ENCODE measurements at regions not wholly inside any gene's neighbourhood (a gene's known extent, or its start where the extent isn't known, plus 50 kb on each side); places are given as distances from the start of the nearest gene placed in this dataset.

DNA sequence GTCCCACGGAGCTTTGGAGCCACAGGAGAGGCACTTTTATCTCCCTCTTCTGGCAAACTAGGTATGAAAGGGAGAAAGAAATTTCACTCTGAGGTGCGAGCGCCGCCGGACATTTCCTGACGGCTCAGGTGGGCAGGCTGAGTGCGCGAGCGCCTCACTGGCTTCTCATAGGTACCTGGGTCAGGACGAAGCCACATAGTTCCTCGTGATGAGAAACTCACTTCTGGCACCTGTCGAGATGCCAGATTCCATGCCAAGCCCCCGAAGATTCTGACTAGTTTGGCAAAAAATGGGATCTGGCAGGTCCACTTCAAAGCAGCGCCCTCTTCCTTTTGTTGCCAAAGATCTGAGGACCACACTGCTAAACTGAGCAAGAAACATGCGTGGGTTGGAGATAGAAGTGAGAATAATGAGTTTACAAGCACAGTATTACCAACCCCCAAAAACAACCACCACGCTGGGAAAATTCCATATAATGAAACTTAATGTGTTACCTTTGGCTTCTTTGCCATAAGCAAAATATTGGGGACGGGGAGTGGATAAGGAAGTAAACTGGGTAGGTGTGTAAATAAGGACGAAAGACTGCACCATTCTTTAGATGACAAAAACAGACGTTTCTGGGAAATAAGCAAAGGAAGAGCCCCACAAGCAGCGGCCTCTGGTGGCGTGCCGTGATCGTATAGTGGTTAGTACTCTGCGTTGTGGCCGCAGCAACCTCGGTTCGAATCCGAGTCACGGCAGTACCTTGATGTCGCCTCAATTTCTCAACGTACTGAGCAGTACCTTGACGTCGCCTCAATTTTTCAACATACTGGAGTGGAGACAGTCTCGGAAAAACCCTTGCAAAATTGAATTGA lies 89.8 kb upstream of the PRSS16 start:
- FAIRE-seq (no peak), ATAC-seq (peak; percentile 88 to 89), DNase-seq (ENCODE audit: low read depth in 1 of 2, low spot score in 1 of 2) (peak; percentile 52 to 87)
- TF ChIP-seq CBX2 (IDR thresholded peaks at IDR 0.05; ENCODE audit: borderline replicate concordance, low read depth) = no peak
- no peak for TF ChIP-seq GATA3 (IDR thresholded peaks at IDR 0.05; ENCODE audit: borderline replicate concordance)
- TF ChIP-seq, protein P1, sequence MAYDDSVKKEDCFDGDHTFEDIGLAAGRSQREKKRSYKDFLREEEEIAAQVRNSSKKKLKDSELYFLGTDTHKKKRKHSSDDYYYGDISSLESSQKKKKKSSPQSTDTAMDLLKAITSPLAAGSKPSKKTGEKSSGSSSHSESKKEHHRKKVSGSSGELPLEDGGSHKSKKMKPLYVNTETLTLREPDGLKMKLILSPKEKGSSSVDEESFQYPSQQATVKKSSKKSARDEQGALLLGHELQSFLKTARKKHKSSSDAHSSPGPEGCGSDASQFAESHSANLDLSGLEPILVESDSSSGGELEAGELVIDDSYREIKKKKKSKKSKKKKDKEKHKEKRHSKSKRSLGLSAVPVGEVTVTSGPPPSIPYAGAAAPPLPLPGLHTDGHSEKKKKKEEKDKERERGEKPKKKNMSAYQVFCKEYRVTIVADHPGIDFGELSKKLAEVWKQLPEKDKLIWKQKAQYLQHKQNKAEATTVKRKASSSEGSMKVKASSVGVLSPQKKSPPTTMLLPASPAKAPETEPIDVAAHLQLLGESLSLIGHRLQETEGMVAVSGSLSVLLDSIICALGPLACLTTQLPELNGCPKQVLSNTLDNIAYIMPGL (CRISPR knock-in tag; IDR thresholded peaks at IDR 0.05; ENCODE audit: borderline replicate concordance) = 0 out of 2 replicates have a peak, but pooled peaks have one; percentile 30
- TF ChIP-seq, protein P2, sequence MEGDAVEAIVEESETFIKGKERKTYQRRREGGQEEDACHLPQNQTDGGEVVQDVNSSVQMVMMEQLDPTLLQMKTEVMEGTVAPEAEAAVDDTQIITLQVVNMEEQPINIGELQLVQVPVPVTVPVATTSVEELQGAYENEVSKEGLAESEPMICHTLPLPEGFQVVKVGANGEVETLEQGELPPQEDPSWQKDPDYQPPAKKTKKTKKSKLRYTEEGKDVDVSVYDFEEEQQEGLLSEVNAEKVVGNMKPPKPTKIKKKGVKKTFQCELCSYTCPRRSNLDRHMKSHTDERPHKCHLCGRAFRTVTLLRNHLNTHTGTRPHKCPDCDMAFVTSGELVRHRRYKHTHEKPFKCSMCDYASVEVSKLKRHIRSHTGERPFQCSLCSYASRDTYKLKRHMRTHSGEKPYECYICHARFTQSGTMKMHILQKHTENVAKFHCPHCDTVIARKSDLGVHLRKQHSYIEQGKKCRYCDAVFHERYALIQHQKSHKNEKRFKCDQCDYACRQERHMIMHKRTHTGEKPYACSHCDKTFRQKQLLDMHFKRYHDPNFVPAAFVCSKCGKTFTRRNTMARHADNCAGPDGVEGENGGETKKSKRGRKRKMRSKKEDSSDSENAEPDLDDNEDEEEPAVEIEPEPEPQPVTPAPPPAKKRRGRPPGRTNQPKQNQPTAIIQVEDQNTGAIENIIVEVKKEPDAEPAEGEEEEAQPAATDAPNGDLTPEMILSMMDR (IDR thresholded peaks at IDR 0.05) = peak; percentile 28; the same call in 2 of the 3 replicates
- TF ChIP-seq RCOR1 (IDR thresholded peaks at IDR 0.05; ENCODE audit: low read depth, low read length) = no peak
- TF ChIP-seq KDM5A (IDR thresholded peaks at IDR 0.05) = no peak
- 0 out of 2 replicates have a peak, but pooled peaks have one; percentile 38 for TF ChIP-seq TP53 (CRISPR knock-in tag; IDR thresholded peaks at IDR 0.05)
- TF ChIP-seq SMC3 (IDR thresholded peaks at IDR 0.05) = 0 out of 3 replicates have a peak, but pooled peaks have one; percentile 15
- no peak for TF ChIP-seq CHD2 (IDR thresholded peaks at IDR 0.05; ENCODE audit: low read length, partially characterized antibody)
- TF ChIP-seq SREBF2 (IDR thresholded peaks at IDR 0.05) = peak; percentile 52
- WGBS (ENCODE audit: missing lambda C conversion rate) = 1% methylated on average over 24 of the region's 34 CpGs
- H3K9me3 ChIP-seq = no peaks in the 10 kb centered on the region
- H3K4me3 ChIP-seq = peak overlapping the region; percentile 66
- H3K4me2 ChIP-seq = peak overlapping the region; percentile 83
- CTCF ChIA-PET = interaction anchor here (0.6 to 5.4 kb wide), 6 partner anchors 7 to 1108 kb away, joined by 3 to 32 read pairs (median 5); a partner anchor contains a TSS
- H3K27ac ChIP-seq = peak overlapping the region; percentile 52 to 71; a peak in 5 of 6 replicates
- H3K4me1 ChIP-seq = peaks cover 3% of the 10 kb centered on the region; the same call in 1 of the 3 replicates
- POLR2A ChIA-PET = interaction anchor here (0.8 to 1.0 kb wide), 3 partner anchors 11 to 650 kb away, joined by 4 to 11 read pairs (median 4); a partner anchor contains a TSS

DNA sequence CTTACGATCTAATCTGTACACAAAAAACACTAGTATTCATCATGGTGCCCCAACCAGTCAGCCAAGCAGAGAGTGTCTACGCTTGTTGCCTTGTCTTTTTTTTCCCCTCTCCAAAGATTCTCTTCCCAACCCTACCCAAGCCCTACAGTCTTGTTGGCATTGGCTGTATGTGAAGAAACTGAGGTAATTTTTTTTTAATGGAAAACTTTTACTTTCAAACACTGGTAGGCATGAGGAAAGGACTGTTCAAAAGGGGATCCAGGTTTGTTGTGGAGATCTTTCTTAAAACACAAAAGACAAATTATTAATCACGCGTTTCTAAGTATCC lies 89.2 kb upstream of the PRSS16 start:
- ATAC-seq (no peak), FAIRE-seq (no peak), DNase-seq (ENCODE audit: low read depth in 1 of 2, low spot score in 1 of 2) (no peak)
- POLR2A ChIA-PET = no interaction called here
- 63% methylated on average over 4 of the region's 4 CpGs for WGBS (ENCODE audit: missing lambda C conversion rate)
- Histone ChIP-seq H3K27ac (no peak overlapping the region), H3K4me3 (peak overlapping the region; percentile 66; the same call in 1 of the 3 replicates), H3K4me1 (peaks cover 3% of the 10 kb centered on the region; the same call in 1 of the 3 replicates), H3K4me2 (peak overlapping the region; percentile 83), H3K9me3 (no peaks in the 10 kb centered on the region)
- CTCF ChIA-PET = interaction anchor here (1.2 to 5.4 kb wide), 3 partner anchors 7 to 30 kb away, joined by 3 to 32 read pairs (median 6); a partner anchor contains a TSS
- TF ChIP-seq CBX2 (IDR thresholded peaks at IDR 0.05; ENCODE audit: borderline replicate concordance, low read depth) = no peak
- peak; percentile 14; the same call in 1 of the 2 replicates for TF ChIP-seq GATA3 (IDR thresholded peaks at IDR 0.05; ENCODE audit: borderline replicate concordance)
- TF ChIP-seq PHF8 (IDR thresholded peaks at IDR 0.05; ENCODE audit: borderline replicate concordance, low read depth) = no peak
- no peak for TF ChIP-seq ZSCAN20 (CRISPR knock-in tag; IDR thresholded peaks at IDR 0.05)

DNA sequence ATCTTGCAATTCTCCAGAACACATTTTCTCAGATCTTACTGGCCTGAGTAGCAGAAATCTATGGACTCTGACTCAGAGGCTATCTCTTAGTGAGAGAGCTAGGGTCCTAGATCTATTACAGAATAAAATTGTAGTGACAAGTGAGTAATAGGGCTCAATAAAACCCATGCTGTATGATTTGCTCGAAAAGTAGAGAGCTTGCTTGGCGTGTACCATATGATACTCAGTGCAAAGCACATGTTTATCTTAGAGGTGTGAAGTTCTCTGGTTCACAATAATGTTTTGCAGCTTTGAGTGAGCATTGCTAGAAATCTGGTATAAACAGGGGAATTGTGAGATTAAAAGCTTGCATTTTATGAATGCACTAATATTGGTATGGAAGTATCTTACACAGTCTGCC lies 87.8 kb upstream of the PRSS16 start:
- ChIA-PET CTCF (interaction anchor here (1.8 to 5.4 kb wide), 3 partner anchors 9 to 636 kb away, joined by 6 to 32 read pairs (median 7); a partner anchor contains a TSS), POLR2A (no interaction called here)
- ATAC-seq (no peak), DNase-seq (ENCODE audit: low read depth in 1 of 2, low spot score in 1 of 2) (no peak), FAIRE-seq (no peak)
- H3K4me3 ChIP-seq = no peak overlapping the region
- no peaks in the 10 kb centered on the region for H3K9me3 ChIP-seq
- WGBS (ENCODE audit: missing lambda C conversion rate) = 76% methylated on average over 2 of the region's 2 CpGs
- no peak overlapping the region for H3K27ac ChIP-seq
- peaks cover 3% of the 10 kb centered on the region; the same call in 1 of the 3 replicates for H3K4me1 ChIP-seq
- no peak overlapping the region for H3K4me2 ChIP-seq
- TF ChIP-seq HOXA7 (CRISPR knock-in tag; IDR thresholded peaks at IDR 0.05) (no peak), EHMT2 (IDR thresholded peaks at IDR 0.05; ENCODE audit: low read depth) (no peak), HOXB13 (CRISPR knock-in tag; IDR thresholded peaks at IDR 0.05; ENCODE audit: low read depth) (no peak), CHD4 (IDR thresholded peaks at IDR 0.05; ENCODE audit: borderline replicate concordance) (no peak), JUNB (IDR thresholded peaks at IDR 0.05) (no peak), CBX8 (IDR thresholded peaks at IDR 0.05) (no peak), CHD2 (IDR thresholded peaks at IDR 0.05; ENCODE audit: low read length, partially characterized antibody) (no peak), MAZ (IDR thresholded peaks at IDR 0.05; ENCODE audit: borderline replicate concordance, low read depth, low read length) (no peak), MAFK (IDR thresholded peaks at IDR 0.05; ENCODE audit: partially characterized antibody) (no peak), RFX5 (IDR thresholded peaks at IDR 0.05) (no peak), TFCP2L1 (CRISPR knock-in tag; IDR thresholded peaks at IDR 0.05) (no peak), NFE2L2 (conservative IDR thresholded peaks at IDR 0.05; ENCODE audit: low read length) (no peak), ZC3H11A (IDR thresholded peaks at IDR 0.05) (no peak)
- TF ChIP-seq, protein P3, sequence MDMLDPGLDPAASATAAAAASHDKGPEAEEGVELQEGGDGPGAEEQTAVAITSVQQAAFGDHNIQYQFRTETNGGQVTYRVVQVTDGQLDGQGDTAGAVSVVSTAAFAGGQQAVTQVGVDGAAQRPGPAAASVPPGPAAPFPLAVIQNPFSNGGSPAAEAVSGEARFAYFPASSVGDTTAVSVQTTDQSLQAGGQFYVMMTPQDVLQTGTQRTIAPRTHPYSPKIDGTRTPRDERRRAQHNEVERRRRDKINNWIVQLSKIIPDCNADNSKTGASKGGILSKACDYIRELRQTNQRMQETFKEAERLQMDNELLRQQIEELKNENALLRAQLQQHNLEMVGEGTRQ (IDR thresholded peaks at IDR 0.05) = no peak
- TF ChIP-seq, protein P4, sequence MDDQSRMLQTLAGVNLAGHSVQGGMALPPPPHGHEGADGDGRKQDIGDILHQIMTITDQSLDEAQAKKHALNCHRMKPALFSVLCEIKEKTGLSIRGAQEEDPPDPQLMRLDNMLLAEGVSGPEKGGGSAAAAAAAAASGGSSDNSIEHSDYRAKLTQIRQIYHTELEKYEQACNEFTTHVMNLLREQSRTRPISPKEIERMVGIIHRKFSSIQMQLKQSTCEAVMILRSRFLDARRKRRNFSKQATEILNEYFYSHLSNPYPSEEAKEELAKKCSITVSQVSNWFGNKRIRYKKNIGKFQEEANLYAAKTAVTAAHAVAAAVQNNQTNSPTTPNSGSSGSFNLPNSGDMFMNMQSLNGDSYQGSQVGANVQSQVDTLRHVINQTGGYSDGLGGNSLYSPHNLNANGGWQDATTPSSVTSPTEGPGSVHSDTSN (IDR thresholded peaks at IDR 0.05) = no peak

Measured in A549 (cell line).